MM.1S (cell line): ENCODE measurements at regions not wholly inside any gene's neighbourhood (a gene's known extent, or its start where the extent isn't known, plus 50 kb on each side); places are given as distances from the start of the nearest gene placed in this dataset.

Source experiments
- DNase-seq: peaks from one replicate; pipeline ENCODE4 v3.0.0-alpha.2; 2015
- H2AFZ ChIP-seq: fragments of 300-600 bp; sonication (generic); 2 replicates; pipeline ENCODE4 v1.6.0; 2016; ENCODE audit warnings: antibody characterized with exemption, low read length
- H3F3A ChIP-seq: fragments of 300-600 bp; sonication (generic); 2 replicates; pipeline ENCODE4 v1.6.1; 2016; ENCODE audit warnings: mild to moderate bottlenecking, antibody characterized with exemption, low read length, moderate library complexity, mixed read lengths; ENCODE audit not compliant: insufficient read depth
- H3K27ac ChIP-seq: fragments of 300-600 bp; sonication (generic); 2 replicates; pipeline ENCODE4 v1.5.1; 2016; ENCODE audit warnings: mild to moderate bottlenecking, low read length
- H3K27me3 ChIP-seq: fragments of 300-600 bp; sonication (generic); replicated peaks from 2 replicates; pipeline ENCODE4 v1.6.0; 2016; ENCODE audit warnings: low read length; ENCODE audit not compliant: insufficient read depth
- H3K36me3 ChIP-seq: fragments of 300-600 bp; sonication (generic); replicated peaks from 2 replicates; pipeline ENCODE4 v1.6.1; 2016; ENCODE audit warnings: mild to moderate bottlenecking, low read length, mixed read lengths; ENCODE audit not compliant: insufficient read depth
- H3K4me1 ChIP-seq: fragments of 300-600 bp; sonication (generic); 2 replicates; pipeline ENCODE4 v1.6.1; 2016; ENCODE audit warnings: low read length, mixed read lengths
- H3K4me2 ChIP-seq: fragments of 300-600 bp; sonication (generic); 2 replicates; pipeline ENCODE4 v1.6.0; 2016; ENCODE audit warnings: low read depth, low read length
- H3K4me3 ChIP-seq: fragments of 300-600 bp; sonication (generic); 2 replicates; pipeline ENCODE4 v1.5.1; 2016; ENCODE audit warnings: low read length, mixed read lengths
- H3K79me2 ChIP-seq: fragments of 300-600 bp; sonication (generic); 2 replicates; pipeline ENCODE4 v1.6.1; 2016; ENCODE audit warnings: mixed run types, low read length, mixed read lengths
- H3K9ac ChIP-seq: fragments of 300-600 bp; sonication (generic); 2 replicates; pipeline ENCODE4 v1.6.1; 2016; ENCODE audit warnings: low read length, mixed read lengths
- H3K9me2 ChIP-seq: fragments of 300-600 bp; sonication (generic); replicated peaks from 2 replicates; pipeline ENCODE4 v1.6.1; 2016; ENCODE audit warnings: mild to moderate bottlenecking, low read length, mixed read lengths; ENCODE audit not compliant: insufficient read depth
- H3K9me3 ChIP-seq: fragments of 300-600 bp; sonication (generic); replicated peaks from 2 replicates; pipeline ENCODE4 v1.6.1; 2016; ENCODE audit warnings: mild to moderate bottlenecking, low read length, mixed read lengths; ENCODE audit not compliant: insufficient read depth
- H4K20me1 ChIP-seq: fragments of 300-600 bp; sonication (generic); 2 replicates; pipeline ENCODE4 v1.6.1; 2016; ENCODE audit warnings: mild to moderate bottlenecking, low read length, moderate library complexity, mixed read lengths; ENCODE audit not compliant: insufficient read depth
- CTCF ChIP-seq: fragments of 300-600 bp; sonication (generic); IDR thresholded peaks from 2 replicates; pipeline ENCODE4 v1.5.1; 2016; ENCODE audit warnings: antibody characterized with exemption, low read length, mixed read lengths
- EZH2 ChIP-seq: fragments of 300-600 bp; sonication (generic); optimal IDR thresholded peaks from 2 replicates; pipeline ENCODE3; 2017; ENCODE audit warnings: low read depth, mild to moderate bottlenecking, antibody characterized with exemption, low read length, mixed read lengths
- EZH2phosphoT487 ChIP-seq: fragments of 300-600 bp; sonication (generic); IDR thresholded peaks from 2 replicates; pipeline ENCODE4 v1.6.1; 2018; ENCODE audit warnings: antibody characterized with exemption, low read length

GRCh38 chr4:175405961-175406360, 406.1 kb downstream of the GPM6A start:
- Histone ChIP-seq H3K27ac (no peak overlapping the region), H3K9ac (no peak overlapping the region), H3K4me3 (no peak overlapping the region), H3K79me2 (no peaks in the 10 kb centered on the region), H4K20me1 (no peaks in the 10 kb centered on the region), H3K9me3 (no peaks in the 10 kb centered on the region), H3F3A (no peaks in the 10 kb centered on the region), H3K36me3 (no peaks in the 10 kb centered on the region), H3K4me1 (no peaks in the 10 kb centered on the region), H3K4me2 (no peak overlapping the region), H3K9me2 (no peaks in the 10 kb centered on the region), H2AFZ (no peak overlapping the region), H3K27me3 (no peaks in the 10 kb centered on the region)
- TF ChIP-seq CTCF (no peak), EZH2phosphoT487 (no peak), EZH2 (no peak)
- no peak for DNase-seq

GRCh38 chr4:175407926-175408325, 404.1 kb downstream of the GPM6A start:
- no peaks in the 10 kb centered on the region for H3F3A ChIP-seq
- H3K36me3 ChIP-seq, result no peaks in the 10 kb centered on the region
- no peaks in the 10 kb centered on the region for H4K20me1 ChIP-seq
- no peaks in the 10 kb centered on the region for H3K9me2 ChIP-seq
- no peak for DNase-seq
- no peak for TF ChIP-seq EZH2phosphoT487
- no peak overlapping the region for H2AFZ ChIP-seq
- no peak overlapping the region for H3K27ac ChIP-seq
- H3K4me3 ChIP-seq, result no peak overlapping the region
- H3K79me2 ChIP-seq, result no peaks in the 10 kb centered on the region
- H3K4me2 ChIP-seq, result no peak overlapping the region
- H3K4me1 ChIP-seq, result no peaks in the 10 kb centered on the region
- no peak overlapping the region for H3K9ac ChIP-seq
- no peaks in the 10 kb centered on the region for H3K27me3 ChIP-seq
- H3K9me3 ChIP-seq, result no peaks in the 10 kb centered on the region

- H3K9me3 ChIP-seq, result no peaks in the 10 kb centered on the region
Measured at GRCh38 chr4:175411251-175411650, 400.8 kb downstream of the GPM6A start.

More at GRCh38 chr4:175411251-175411650, 400.8 kb downstream of the GPM6A start:
- no peak overlapping the region for H3K27ac ChIP-seq
- H3K4me1 ChIP-seq, result no peaks in the 10 kb centered on the region
- no peaks in the 10 kb centered on the region for H3K79me2 ChIP-seq
- H3F3A ChIP-seq, result no peaks in the 10 kb centered on the region
- no peak overlapping the region for H2AFZ ChIP-seq
- no peaks in the 10 kb centered on the region for H3K36me3 ChIP-seq
- no peak for DNase-seq
- H3K9me2 ChIP-seq, result no peaks in the 10 kb centered on the region
- no peak overlapping the region for H3K4me3 ChIP-seq
- no peaks in the 10 kb centered on the region for H3K27me3 ChIP-seq
- H4K20me1 ChIP-seq, result no peaks in the 10 kb centered on the region
- TF ChIP-seq EZH2phosphoT487 (no peak), EZH2 (no peak), CTCF (no peak)
- H3K4me2 ChIP-seq, result no peak overlapping the region
- no peak overlapping the region for H3K9ac ChIP-seq
